ENCODE measurements at regions not wholly inside any gene's neighbourhood (a gene's known extent, or its start where the extent isn't known, plus 50 kb on each side); places are given as distances from the start of the nearest gene placed in this dataset.
"Not testable (repeated sequence)": the region's sequence is repeated elsewhere in the genome, so short reads cannot be mapped to it uniquely, and the experiment has no call there.

DNA sequence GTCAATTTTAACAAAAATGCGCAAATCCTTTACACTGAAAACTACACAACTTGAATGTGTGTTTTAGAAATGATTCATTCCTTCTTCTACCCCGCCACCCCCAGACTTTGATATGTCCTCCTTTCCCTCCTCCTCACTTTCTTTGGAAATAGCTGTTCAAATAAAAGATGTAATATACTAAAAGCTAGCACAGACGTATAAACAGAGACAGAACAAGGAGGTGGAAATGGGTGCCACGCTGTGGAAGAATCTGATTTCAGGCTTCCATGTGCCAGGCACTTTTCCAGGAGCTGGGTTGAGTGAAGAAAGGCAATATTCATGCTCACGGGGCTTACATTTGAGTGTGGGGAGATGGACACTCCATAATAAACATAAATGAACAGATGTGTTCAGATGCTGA is 246.6 kb downstream of the ZNF92 start:
- TF ChIP-seq, protein P1, sequence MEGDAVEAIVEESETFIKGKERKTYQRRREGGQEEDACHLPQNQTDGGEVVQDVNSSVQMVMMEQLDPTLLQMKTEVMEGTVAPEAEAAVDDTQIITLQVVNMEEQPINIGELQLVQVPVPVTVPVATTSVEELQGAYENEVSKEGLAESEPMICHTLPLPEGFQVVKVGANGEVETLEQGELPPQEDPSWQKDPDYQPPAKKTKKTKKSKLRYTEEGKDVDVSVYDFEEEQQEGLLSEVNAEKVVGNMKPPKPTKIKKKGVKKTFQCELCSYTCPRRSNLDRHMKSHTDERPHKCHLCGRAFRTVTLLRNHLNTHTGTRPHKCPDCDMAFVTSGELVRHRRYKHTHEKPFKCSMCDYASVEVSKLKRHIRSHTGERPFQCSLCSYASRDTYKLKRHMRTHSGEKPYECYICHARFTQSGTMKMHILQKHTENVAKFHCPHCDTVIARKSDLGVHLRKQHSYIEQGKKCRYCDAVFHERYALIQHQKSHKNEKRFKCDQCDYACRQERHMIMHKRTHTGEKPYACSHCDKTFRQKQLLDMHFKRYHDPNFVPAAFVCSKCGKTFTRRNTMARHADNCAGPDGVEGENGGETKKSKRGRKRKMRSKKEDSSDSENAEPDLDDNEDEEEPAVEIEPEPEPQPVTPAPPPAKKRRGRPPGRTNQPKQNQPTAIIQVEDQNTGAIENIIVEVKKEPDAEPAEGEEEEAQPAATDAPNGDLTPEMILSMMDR (IDR thresholded peaks at IDR 0.05), result not testable (repeated sequence)
- not testable (repeated sequence) for TF ChIP-seq POLR2A (IDR thresholded peaks at IDR 0.05)

All from body of pancreas (tissue), 4 donors.